ENCODE measurements at regions not wholly inside any gene's neighbourhood (a gene's known extent, or its start where the extent isn't known, plus 50 kb on each side); places are given as distances from the start of the nearest gene placed in this dataset.
"Not testable (repeated sequence)": the region's sequence is repeated elsewhere in the genome, so short reads cannot be mapped to it uniquely, and the experiment has no call there.

GRCh38 chr3:166637984-166638530 lies 742.0 kb downstream of the ZBBX start:
- DNase-seq, result no peak

- no peak for DNase-seq
Measured at GRCh38 chr3:166634091-166634746, 745.9 kb downstream of the ZBBX start.

DNA sequence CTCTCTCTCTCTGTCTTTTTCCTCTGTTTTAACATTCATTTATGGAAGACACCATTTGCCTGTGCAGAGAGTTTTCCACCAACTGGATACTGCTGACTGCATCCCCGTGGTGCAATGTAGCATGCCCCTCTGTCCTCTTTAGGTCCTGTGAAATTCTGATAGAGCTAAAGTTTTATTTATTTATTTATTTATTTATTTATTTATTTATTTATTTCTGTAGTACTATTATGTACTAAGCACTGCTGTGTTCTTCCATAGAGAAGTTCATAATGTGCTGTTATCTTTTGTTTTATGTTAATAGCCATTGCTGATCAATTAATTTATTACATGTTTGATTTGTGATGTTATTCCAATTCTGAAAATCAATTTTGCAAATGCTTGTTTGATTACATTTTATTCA lies 749.9 kb downstream of the ZBBX start:
- no peak for DNase-seq

- DNase-seq, result no peak
Measured at GRCh38 chr3:166613365-166613764, 766.7 kb downstream of the ZBBX start.

- not testable (repeated sequence) for DNase-seq
Measured at GRCh38 chr3:166612761-166613160, 767.3 kb downstream of the ZBBX start.

DNA sequence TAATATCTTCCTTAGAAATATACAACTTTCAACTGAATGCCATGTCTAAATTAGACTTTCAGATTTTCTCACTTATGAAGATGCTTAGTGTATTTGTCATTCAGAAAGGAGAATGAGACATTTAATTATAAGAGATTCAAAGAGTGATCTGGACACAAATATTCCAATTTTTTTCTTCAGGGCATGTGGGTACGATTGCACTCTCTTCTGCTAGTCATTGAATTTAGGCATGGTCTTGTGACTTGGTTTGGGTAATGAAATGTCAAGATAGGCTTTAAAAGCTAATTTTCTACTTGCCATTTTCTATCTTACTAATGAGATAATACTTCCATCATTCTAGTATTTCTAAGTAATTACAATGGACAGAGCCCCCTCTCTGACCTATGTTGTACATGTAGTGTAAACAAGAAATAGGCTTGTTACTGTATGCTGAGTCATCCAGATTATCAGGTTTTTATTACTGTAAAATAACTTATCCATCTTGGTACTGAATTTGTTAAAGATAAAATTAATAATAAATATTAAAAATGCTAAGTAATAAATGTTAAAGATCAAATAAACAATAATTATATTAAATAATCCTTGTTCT lies 770.8 kb upstream of the BCHE start:
- no peak for DNase-seq

- DNase-seq, result no peak
Measured at GRCh38 chr3:166606988-166607387, 769.8 kb upstream of the BCHE start.

DNA sequence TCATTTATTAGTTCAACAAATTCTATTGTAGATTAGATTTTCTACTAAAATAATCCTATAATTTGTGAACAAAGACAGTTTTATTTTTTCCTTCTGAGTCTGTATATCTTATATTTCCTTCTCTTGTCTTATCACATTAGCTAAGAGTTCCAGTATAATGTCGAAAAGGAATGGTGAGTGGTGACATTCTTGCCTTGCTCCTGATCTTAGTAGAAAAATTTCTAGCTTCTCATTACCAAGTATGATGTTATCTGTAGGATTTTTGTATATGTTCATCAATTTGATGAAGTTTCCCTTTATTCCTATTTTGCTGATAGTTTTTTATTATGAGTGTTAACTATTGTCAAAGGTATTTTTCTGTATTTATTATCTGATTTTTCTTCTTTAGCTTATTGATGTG lies 756.6 kb upstream of the BCHE start:
- DNase-seq, result no peak

- no peak for DNase-seq
Measured at GRCh38 chr3:166582236-166582635, 745.0 kb upstream of the BCHE start.

GRCh38 chr3:166580561-166580960 lies 743.3 kb upstream of the BCHE start:
- DNase-seq, result no peak

DNA sequence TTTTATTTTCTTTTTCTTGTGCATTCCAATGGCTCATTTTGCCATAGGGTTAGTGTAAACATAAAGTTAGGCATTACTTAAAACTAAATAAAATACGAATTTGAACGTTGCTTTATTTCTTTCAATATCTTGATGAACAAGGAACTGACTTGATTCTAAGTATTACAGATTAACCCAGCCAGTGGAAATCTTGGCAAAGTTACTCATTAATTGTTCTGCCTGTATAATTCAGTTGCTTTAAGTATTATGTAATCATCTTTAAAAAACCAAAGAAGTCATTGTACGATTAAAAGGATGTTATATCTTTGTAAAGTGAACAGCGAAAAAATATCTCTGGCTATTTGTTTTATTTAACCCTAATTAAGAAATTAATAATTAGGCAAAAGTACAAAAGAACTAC lies 737.9 kb upstream of the BCHE start:
- DNase-seq, result no peak

- DNase-seq, result not testable (repeated sequence)
Measured at GRCh38 chr3:166571686-166572085, 734.5 kb upstream of the BCHE start.

GRCh38 chr3:166570102-166570501 lies 732.9 kb upstream of the BCHE start:
- DNase-seq, result no peak

GRCh38 chr3:166569589-166569988 lies 732.4 kb upstream of the BCHE start:
- DNase-seq, result no peak

- no peak for DNase-seq
Measured at GRCh38 chr3:166560253-166560652, 723.0 kb upstream of the BCHE start.

GRCh38 chr3:166556955-166557354 lies 719.7 kb upstream of the BCHE start:
- no peak for DNase-seq

GRCh38 chr3:166554023-166554422 lies 716.8 kb upstream of the BCHE start:
- no peak for DNase-seq

DNA sequence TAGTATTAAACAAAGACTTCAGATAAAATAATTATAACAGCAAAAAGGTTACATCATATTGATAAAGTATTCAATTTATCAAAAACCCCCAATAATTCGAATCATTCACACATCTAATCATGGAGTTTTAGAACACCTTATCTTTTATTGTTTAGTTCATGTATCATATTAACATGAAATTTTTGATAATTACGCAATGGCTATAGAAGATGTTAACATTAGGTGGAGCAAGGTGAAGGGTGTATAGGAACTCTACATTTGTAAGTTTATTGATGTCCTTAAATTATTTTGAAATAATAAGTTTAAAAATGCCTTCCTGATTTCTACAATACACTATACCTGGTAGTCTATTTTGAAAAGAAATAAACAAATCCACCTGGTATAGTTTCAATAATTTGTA lies 696.5 kb upstream of the BCHE start:
- no peak for DNase-seq

DNA sequence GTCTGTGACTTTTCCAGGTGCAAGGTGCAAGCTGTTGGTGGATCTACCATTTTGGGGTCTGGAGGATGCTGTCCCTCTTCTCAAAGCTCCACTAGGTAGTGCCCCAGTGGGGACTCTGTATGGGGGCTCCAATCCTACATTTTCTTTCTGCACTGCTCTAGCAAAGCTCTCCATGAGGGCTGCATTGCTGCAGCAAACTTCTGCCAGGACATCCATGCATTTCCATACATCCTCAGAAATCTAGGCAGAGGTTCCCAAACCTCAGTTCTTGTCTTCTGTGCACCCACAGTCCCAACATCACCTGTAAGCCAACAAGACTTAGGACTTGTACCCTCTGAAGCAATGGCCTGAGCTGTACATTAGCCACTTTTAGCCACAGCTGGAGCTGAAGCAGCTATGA lies 694.5 kb upstream of the BCHE start:
- DNase-seq, result no peak

- no peak for DNase-seq
Measured at GRCh38 chr3:166527325-166527724, 690.1 kb upstream of the BCHE start.

DNA sequence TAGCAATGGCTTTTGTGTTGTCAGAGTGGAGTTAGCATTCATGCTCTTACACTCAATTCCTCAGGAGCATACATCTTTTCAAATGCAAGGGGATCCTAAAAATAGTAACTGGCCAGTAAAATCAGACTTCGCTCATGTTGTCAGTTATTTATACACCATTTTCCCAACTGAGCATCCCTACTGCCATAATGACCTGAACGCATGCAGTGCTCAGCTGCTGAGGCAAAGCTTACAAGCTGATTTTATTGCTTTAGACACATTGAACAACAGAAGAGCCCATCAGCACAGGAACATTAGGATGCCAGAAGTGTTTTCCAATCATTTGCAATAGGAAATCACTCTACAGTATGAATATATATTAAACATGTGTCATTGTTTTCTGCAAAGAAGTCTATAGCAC lies 689.7 kb upstream of the BCHE start:
- no peak for DNase-seq

- DNase-seq, result no peak
Measured at GRCh38 chr3:166522017-166522416, 684.8 kb upstream of the BCHE start.

GRCh38 chr3:166519443-166519842 lies 682.2 kb upstream of the BCHE start:
- no peak for DNase-seq

DNA sequence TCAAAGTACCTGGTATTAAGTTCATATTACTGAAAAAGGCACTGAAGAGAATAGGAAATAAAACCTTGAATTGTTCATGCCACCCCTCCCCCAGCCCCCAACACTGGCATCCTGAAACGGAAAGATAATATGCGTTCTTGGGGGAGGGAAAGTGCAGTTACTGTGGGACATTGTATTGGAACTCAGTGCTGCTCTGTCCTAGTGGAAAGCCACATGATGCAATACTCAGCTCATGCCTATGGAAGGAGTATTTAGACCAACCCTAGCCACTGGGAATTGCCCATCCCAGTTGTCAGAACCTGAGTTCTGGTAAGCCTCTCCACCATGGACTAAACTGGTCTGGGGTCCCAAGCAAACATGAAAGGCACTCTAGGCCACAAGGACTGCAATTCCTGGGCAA lies 680.8 kb upstream of the BCHE start:
- DNase-seq, result no peak

GRCh38 chr3:166510382-166510781 lies 673.2 kb upstream of the BCHE start:
- DNase-seq, result no peak
